ENCODE measurements at regions not wholly inside any gene's neighbourhood (a gene's known extent, or its start where the extent isn't known, plus 50 kb on each side); places are given as distances from the start of the nearest gene placed in this dataset.

DNA sequence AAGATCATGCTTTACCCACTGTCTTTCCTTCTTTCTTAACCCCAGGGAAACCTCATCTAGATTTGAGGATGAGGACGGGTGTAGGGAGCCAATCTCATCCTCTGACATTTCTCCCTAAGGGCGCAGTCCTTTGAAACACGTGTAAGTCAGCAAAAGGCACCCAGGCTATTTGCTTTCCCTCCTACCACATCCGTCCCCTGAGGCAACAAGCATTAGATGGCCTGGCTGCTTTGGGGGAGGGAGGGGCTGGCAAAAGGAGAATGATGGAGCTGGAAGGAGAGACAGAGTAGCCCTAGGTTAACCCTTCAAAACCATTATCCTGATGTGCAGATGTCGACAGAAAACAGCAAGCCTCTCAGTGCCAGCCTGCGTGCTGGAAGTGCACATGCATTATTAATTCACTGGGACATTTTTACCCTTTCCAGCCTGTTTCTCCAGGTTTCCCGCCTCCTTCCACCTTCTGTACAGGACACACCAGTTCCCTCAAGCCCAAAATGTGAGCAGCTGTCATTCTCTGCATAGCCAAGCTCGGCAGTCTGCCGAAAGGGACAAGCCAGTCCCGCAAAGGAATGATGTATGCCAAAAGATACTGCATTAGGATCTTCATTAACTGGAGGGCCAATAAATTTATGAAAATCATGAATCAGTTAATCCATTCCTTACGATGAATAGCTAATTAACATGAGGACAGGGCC is 547.2 kb downstream of the CD83 start:
- TF ChIP-seq POLR2A (IDR thresholded peaks at IDR 0.05), result no peak
- TF ChIP-seq, protein P1, sequence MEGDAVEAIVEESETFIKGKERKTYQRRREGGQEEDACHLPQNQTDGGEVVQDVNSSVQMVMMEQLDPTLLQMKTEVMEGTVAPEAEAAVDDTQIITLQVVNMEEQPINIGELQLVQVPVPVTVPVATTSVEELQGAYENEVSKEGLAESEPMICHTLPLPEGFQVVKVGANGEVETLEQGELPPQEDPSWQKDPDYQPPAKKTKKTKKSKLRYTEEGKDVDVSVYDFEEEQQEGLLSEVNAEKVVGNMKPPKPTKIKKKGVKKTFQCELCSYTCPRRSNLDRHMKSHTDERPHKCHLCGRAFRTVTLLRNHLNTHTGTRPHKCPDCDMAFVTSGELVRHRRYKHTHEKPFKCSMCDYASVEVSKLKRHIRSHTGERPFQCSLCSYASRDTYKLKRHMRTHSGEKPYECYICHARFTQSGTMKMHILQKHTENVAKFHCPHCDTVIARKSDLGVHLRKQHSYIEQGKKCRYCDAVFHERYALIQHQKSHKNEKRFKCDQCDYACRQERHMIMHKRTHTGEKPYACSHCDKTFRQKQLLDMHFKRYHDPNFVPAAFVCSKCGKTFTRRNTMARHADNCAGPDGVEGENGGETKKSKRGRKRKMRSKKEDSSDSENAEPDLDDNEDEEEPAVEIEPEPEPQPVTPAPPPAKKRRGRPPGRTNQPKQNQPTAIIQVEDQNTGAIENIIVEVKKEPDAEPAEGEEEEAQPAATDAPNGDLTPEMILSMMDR (IDR thresholded peaks at IDR 0.05), result no peak
- no peak for TF ChIP-seq POLR2AphosphoS5 (IDR thresholded peaks at IDR 0.05)
- no peak for TF ChIP-seq EP300 (IDR thresholded peaks at IDR 0.05)
